WTC11 (cell line): ENCODE measurements at regions not wholly inside any gene's neighbourhood (a gene's known extent, or its start where the extent isn't known, plus 50 kb on each side); places are given as distances from the start of the nearest gene placed in this dataset.

Source experiments
- CBFB ChIP-seq: sonication (generic); formaldehyde crosslinking; IDR thresholded peaks from 2 replicates; pipeline ENCODE4 v1.8.1; 2022; ENCODE audit warnings: mild to moderate bottlenecking, low read depth, missing genetic modification reagents
- CTCF ChIP-seq: fragments of 200-600 bp; IDR thresholded peaks from 2 replicates; pipeline ENCODE4 v1.8.0; 2022; ENCODE audit warnings: antibody characterized with exemption
- ELF4 ChIP-seq: sonication (generic); formaldehyde crosslinking; IDR thresholded peaks from 2 replicates; pipeline ENCODE4 v1.8.1; 2022; ENCODE audit warnings: low read depth, mild to moderate bottlenecking, moderate library complexity, missing genetic modification reagents
- NR1H2 ChIP-seq: sonication (generic); formaldehyde crosslinking; IDR thresholded peaks from 2 replicates; pipeline ENCODE4 v1.9.0; 2021; ENCODE audit warnings: mild to moderate bottlenecking, moderate library complexity, missing genetic modification reagents
- PRDM15 ChIP-seq: sonication (generic); formaldehyde crosslinking; IDR thresholded peaks from 2 replicates; pipeline ENCODE4 v1.8.0; 2022; ENCODE audit warnings: missing genetic modification reagents
- ZNF121 ChIP-seq: sonication (generic); formaldehyde crosslinking; IDR thresholded peaks from 2 replicates; pipeline ENCODE4 v1.8.0; 2023; ENCODE audit warnings: missing genetic modification reagents
- TF ChIP-seq, protein P1 (sequence below): sonication (generic); formaldehyde crosslinking; IDR thresholded peaks from 2 replicates; pipeline ENCODE4 v1.8.1; 2023; ENCODE audit warnings: mild to moderate bottlenecking, missing genetic modification reagents, borderline replicate concordance

- no peak for TF ChIP-seq NR1H2 (CRISPR knock-in tag)
- no peak for TF ChIP-seq ZNF121
- TF ChIP-seq PRDM15 (CRISPR knock-in tag) = no peak
- TF ChIP-seq, protein P1, sequence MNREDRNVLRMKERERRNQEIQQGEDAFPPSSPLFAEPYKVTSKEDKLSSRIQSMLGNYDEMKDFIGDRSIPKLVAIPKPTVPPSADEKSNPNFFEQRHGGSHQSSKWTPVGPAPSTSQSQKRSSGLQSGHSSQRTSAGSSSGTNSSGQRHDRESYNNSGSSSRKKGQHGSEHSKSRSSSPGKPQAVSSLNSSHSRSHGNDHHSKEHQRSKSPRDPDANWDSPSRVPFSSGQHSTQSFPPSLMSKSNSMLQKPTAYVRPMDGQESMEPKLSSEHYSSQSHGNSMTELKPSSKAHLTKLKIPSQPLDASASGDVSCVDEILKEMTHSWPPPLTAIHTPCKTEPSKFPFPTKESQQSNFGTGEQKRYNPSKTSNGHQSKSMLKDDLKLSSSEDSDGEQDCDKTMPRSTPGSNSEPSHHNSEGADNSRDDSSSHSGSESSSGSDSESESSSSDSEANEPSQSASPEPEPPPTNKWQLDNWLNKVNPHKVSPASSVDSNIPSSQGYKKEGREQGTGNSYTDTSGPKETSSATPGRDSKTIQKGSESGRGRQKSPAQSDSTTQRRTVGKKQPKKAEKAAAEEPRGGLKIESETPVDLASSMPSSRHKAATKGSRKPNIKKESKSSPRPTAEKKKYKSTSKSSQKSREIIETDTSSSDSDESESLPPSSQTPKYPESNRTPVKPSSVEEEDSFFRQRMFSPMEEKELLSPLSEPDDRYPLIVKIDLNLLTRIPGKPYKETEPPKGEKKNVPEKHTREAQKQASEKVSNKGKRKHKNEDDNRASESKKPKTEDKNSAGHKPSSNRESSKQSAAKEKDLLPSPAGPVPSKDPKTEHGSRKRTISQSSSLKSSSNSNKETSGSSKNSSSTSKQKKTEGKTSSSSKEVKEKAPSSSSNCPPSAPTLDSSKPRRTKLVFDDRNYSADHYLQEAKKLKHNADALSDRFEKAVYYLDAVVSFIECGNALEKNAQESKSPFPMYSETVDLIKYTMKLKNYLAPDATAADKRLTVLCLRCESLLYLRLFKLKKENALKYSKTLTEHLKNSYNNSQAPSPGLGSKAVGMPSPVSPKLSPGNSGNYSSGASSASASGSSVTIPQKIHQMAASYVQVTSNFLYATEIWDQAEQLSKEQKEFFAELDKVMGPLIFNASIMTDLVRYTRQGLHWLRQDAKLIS (CRISPR knock-in tag) = no peak
- TF ChIP-seq CTCF = no peak
- TF ChIP-seq ELF4 (CRISPR knock-in tag) = no peak
- TF ChIP-seq CBFB (CRISPR knock-in tag) = no peak
Observed at GRCh38 chr14:101006008-101006407, 102.5 kb upstream of the RTL1 start.
